NOMO-1 treated with dmso at 0.1 percent for 144 hours (cell line): ENCODE measurements at regions not wholly inside any gene's neighbourhood (a gene's known extent, or its start where the extent isn't known, plus 50 kb on each side); places are given as distances from the start of the nearest gene placed in this dataset.

Experiments
- DNase-seq: peaks from one replicate; lab custom pipeline; 2025; ENCODE audit not compliant: unreplicated experiment; lab: John Stamatoyannopoulos, UW

- DNase-seq = no peak
These were observed 606.7 kb upstream of the FAM174A start for GRCh38 chr5:99928490-99928889.

- DNase-seq = no peak
These were observed 608.7 kb upstream of the FAM174A start for GRCh38 chr5:99926463-99926862.

- no peak for DNase-seq
These were observed 612.8 kb upstream of the FAM174A start for GRCh38 chr5:99922386-99922785.

GRCh38 chr5:99911971-99912370 is 623.2 kb upstream of the FAM174A start:
- DNase-seq = no peak

- no peak for DNase-seq
These were observed 628.4 kb upstream of the FAM174A start for GRCh38 chr5:99906776-99907175.

GRCh38 chr5:99901972-99902371 is 633.2 kb upstream of the FAM174A start:
- DNase-seq = no peak

GRCh38 chr5:99900302-99900852 is 634.8 kb upstream of the FAM174A start:
- DNase-seq = no peak

- no peak for DNase-seq
These were observed 655.2 kb upstream of the FAM174A start for GRCh38 chr5:99879791-99880511.

- no peak for DNase-seq
These were observed 656.3 kb upstream of the FAM174A start for GRCh38 chr5:99878830-99879229.

GRCh38 chr5:99866740-99867139 is 668.4 kb upstream of the FAM174A start:
- no peak for DNase-seq

GRCh38 chr5:99865159-99865558 is 670.0 kb upstream of the FAM174A start:
- DNase-seq = no peak

GRCh38 chr5:99835791-99836190 is 699.4 kb upstream of the FAM174A start:
- DNase-seq = no peak

GRCh38 chr5:99827136-99827535 is 708.0 kb upstream of the FAM174A start:
- DNase-seq = no peak

GRCh38 chr5:99817796-99818195 is 717.4 kb upstream of the FAM174A start:
- DNase-seq = no peak

- no peak for DNase-seq
These were observed 720.7 kb upstream of the FAM174A start for GRCh38 chr5:99814321-99815063.

- no peak for DNase-seq
These were observed 726.4 kb upstream of the FAM174A start for GRCh38 chr5:99808657-99809230.

GRCh38 chr5:99807346-99807745 is 727.8 kb upstream of the FAM174A start:
- DNase-seq = no peak

- no peak for DNase-seq
These were observed 740.1 kb upstream of the FAM174A start for GRCh38 chr5:99795031-99795430.

- DNase-seq = no peak
These were observed 746.7 kb upstream of the FAM174A start for GRCh38 chr5:99788482-99788881.

GRCh38 chr5:99775189-99775588 is 760.0 kb upstream of the FAM174A start:
- DNase-seq = no peak

GRCh38 chr5:99773290-99773689 is 761.9 kb upstream of the FAM174A start:
- DNase-seq = no peak

GRCh38 chr5:99771296-99771695 is 763.9 kb upstream of the FAM174A start:
- DNase-seq = no peak
